Stimulated activated CD4-positive, alpha-beta T cell treated with anti-CD3 and anti-CD28 coated beads, Interleukin-4, amount 100 ng/mL, for 24 hours (primary cell): ENCODE measurements at regions not wholly inside any gene's neighbourhood (a gene's known extent, or its start where the extent isn't known, plus 50 kb on each side); places are given as distances from the start of the nearest gene placed in this dataset.
"Not testable (repeated sequence)": the region's sequence is repeated elsewhere in the genome, so short reads cannot be mapped to it uniquely, and the experiment has no call there.

Source experiments
- DNase-seq: peaks from one replicate; pipeline ENCODE4 v3.0.0-alpha.2; 2020

DNA sequence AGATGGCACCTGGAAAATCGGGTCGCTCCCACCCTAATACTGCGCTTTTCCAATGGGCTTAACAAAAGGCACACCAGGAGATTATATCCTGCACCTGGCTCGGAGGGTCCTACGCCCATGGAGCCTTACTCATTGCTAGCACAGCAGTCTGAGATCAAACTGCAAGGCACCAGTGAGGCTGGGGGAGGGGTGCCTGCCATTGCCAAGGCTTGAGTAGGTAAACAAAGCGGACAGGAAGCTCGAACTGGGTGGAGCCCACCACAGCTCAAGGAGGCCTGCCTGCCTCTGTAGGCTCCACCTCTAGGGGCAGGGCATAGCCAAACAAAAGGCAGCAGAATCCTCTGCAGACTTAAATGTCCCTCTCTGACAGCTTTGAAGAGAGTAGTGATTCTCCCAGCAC lies 814.8 kb downstream of the SEMA5A start:
- DNase-seq = not testable (repeated sequence)

DNA sequence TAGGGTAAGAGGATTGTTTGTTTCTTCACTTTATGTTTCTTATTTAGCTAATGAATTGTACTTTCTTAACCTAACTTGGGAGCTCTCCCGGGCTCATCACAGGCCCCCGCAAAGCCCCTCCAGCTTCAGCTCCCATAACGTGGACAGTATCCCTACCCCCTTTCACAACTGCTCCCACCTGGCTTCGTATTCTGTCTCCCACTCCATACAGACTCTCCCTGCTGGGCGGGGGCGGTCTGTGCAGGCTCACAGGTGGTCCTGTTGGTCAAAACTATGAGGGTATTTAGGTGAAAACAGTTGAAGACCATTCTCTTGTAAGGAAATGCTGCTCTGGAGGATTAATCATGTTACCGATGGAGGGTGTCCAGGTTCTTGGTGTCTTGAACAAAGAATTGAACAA lies 805.3 kb downstream of the SEMA5A start:
- no peak for DNase-seq

- DNase-seq = no peak
Observed at GRCh38 chr5:8749556-8749955, 796.3 kb downstream of the SEMA5A start.

DNA sequence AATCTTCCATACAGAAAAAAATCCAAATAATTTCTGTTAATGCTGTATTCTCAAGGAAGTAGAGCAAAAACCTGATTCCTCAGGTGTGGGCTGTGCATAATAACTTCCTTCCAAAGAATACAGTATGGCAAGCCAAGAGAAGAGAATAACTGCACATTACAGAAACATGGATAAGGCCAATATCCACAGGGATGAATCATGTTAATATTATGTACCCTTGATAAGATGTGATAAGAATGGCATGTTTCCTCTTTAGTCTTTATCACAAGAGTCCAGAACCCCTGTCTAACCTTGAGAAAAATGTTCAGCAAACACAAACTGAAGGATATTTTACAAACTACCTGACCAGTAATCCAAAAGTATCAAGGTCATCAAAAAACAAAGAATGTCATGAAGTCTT lies 795.8 kb downstream of the SEMA5A start:
- DNase-seq = no peak

DNA sequence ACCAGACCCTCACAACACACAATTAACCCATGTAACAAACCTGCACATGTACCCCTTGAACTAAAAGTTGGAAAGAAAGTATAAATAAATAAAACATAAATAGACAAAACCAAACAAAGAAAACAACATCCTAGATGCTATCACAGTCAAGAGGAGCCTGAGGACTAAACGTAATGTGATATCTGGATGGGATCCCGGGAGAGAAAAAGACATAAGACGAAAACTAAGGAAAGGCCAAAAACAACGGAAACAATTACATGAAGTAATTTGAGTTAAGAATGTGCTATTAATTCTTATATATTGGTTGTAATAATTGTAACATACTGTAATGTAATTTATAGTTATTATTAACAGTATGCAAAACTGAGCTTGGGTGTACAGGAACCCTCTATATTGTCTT lies 793.9 kb downstream of the SEMA5A start:
- DNase-seq = no peak

DNA sequence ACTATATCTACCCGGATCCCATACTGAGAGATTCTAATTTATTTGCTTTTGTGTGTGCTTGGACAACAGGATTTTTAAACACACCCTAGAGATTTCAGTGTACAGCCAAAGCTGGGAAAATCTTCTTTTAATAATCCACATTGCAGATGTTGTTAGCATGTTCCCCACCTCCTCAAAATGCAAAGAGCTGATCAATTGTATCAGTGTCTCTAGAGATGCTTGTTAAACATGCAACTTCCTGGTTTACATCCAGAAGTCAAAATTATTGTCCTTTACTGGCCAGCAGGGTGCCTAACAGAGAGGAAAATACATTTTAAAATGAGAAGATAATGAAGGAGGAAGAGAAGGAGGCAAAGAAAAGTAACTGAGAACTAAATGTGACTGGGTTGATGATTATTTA lies 793.3 kb downstream of the SEMA5A start:
- no peak for DNase-seq

DNA sequence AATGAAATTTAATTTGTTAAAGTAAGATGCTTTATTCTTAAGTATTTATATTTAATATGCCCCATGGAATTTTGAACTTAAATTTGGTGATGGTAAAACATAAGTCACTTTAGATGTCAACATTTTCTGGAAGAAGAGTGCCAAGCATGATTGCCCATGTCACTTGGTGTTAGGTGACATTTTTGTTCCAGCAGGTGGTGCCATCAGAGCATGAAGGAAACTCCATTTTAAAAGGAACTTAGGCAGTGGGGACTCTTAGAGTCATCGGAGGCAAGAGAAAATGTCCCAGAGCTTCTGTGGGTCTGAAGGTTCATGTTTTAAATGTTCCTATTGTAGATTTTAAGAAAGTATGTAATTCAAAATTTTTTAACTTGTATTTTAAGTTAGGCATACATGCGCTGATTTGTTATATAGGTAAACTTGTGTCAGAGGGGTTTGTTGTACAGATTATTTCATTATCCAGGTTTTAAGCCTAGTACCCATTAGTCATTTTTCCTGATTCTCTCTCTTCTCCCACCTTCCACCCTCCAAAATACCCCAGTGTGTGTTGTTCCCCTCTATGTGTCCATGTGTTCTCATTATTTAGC lies 789.3 kb downstream of the SEMA5A start:
- no peak for DNase-seq

DNA sequence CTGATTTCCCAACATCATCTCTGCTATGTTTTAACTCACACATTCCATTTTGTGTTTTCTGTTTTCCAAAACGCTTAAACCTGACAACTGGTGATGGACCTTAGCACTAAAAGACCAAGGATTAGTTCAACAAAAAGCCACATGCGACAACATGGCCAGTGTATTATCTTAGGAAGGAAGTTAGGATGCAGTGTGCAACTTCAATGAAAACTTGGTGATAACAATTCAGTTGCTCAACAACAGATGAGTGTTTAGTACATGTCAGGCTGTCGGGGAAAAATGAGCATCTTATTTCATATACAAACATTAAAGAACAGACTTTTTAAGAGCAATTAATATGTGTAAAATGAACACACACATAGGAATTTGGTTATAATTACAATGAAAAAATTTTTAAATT lies 780.0 kb downstream of the SEMA5A start:
- no peak for DNase-seq

DNA sequence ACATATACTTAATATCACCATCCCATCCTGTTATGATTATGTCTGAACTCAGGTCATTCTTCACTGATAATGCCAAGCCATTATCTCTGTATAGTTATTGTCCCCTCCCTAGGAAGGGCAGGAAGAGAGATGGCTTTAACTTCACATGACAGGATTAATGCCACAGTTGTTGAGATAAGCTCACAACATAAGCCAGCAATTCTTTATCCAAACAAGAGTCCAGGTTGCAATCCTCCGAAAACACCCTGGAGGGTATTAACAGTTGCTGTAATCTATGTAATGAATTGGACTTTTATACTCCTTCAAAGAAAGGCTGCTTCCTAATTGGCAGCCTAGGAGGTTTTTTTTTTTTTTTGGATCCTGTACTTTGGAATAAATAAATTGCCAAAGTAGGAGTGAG lies 779.4 kb downstream of the SEMA5A start:
- DNase-seq = no peak

GRCh38 chr5:8767111-8767510 lies 778.8 kb downstream of the SEMA5A start:
- no peak for DNase-seq

GRCh38 chr5:8767746-8768145 lies 778.1 kb downstream of the SEMA5A start:
- no peak for DNase-seq

DNA sequence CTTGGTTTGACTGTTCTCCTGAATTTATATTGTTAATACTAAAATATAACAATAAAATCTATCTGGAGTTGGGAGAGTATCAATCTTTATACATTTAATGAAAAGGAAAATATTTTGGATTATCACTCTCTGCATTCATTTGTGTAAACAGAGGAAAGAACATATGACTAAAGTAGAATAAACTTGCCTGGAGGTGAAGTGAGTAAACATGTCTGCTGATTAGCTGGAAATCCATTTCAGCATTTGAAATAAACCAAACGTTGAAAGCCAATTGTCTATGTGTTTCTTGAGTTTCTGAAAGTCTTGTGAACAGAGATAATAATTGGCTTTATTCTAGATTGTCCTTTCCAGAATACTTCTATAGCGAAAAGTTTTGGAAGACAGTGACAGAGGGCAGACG lies 776.2 kb downstream of the SEMA5A start:
- no peak for DNase-seq

DNA sequence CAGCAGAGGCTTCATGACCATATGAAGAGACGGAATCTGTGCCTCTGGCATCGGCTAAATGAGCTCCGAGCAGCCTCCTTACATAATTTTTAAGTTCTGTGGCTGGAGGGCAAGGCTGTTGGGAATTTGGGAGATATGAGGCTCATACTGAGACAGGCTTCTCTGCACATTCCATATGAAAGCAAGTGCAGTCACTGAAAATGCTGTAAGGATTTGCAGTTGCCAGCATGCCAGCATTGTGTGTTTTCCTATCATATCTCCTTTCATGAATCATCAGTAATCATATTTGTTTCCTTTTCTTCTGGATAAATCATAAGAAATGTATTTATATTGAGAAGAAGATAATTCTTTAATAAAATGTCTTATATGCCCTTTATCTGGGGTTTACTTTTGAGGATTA lies 775.4 kb downstream of the SEMA5A start:
- no peak for DNase-seq

DNA sequence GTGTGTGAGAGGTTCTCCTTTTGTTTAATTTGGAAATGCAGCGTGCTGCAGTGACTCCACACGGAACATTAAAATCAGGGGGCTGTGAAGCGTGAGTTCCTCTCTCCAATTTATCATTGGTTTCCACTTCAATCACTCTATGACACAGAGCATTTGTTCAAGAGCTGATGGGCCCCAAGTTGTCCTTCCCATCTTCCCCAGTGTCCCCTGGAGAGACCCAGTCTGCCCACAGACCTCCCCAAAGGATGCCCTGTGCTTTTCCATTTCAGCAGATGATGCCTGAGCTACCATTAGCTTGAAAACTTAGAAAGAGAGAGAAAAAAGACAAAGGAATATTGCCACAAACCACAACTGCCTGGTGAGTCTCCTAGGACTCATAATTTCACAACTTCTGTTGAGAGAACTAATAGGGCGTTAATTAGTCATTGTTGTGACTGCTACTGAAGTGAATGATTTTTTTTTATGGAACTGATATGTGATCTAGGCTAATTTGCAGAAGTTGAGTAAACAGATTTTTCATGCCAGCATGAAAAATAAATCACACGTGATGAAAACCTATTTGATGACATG lies 772.7 kb downstream of the SEMA5A start:
- no peak for DNase-seq

- DNase-seq = no peak
Observed at GRCh38 chr5:8784692-8785091, 761.2 kb downstream of the SEMA5A start.

DNA sequence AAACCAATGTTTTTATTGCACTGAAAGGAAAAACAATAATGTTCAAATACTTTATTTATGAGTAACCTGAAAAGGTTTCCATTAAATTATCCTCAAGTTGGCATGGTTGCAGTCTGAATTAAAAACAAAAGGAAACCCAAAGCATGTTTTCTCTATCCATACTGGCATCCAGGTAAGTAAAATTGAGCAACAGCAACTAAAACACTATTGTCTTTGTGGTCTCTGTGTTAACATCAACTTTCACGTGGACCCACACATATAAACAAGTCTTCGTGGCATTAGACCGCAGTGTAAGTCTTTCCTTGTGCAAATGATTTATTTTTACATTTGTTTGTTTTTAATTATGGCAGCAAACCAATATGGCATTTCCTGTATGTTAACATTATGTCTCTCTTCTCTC lies 757.6 kb downstream of the SEMA5A start:
- no peak for DNase-seq

DNA sequence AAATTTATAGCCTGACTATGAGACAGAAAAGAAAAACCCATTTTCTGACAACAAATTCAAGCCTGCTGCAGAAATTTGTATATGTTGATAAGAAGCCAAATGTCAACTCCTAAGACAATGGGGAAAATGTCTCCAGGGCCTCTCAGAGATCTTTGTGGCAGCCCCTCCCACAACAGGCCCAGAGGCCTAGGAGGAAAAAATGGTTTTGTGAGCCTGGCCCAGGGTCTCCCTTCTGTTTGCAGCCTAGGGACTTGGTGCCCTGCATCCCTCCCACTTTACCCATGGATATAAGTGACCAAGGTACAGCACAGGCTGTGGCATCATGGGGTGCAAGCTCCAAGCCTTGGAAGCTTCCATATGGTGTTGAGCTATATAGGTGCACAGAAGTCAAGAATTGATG lies 740.2 kb downstream of the SEMA5A start:
- DNase-seq = no peak

DNA sequence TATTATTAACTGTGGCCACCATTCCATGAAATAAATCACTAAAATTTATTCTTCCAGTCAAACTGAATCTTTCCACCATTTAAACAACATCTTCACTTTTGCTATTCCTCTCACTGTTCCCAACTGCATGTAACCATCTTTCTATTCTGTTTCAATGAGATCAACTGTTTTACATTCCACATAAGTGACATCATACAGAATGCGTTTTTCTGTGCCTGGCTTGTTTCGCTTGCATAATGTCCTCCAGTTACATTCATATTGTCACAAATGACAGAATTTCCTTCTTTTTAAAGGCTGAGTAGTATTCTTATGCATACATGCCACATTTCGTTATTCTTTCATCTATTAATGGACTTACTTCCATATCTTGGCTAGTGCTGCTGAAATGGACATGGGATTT lies 738.2 kb downstream of the SEMA5A start:
- no peak for DNase-seq

- no peak for DNase-seq
Observed at GRCh38 chr5:8811581-8811980, 734.3 kb downstream of the SEMA5A start.

DNA sequence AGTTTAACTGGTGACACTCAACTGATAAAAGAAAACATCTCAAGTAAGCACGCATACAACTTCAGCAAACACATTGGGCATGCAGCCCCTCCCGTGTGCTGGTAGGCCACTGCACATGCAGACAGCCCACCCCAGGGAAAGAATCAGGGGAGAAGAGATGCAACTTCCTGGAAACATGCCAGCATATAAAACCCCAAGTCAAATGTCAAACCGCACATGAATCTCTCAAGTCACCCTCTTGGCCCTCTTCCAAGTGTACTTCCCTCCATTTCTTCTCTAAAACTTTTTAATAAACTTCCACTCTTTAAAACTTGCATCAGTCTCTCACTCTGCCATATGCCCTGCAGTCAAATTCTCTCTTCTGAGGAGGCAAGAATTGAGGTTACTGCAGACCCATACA lies 732.7 kb downstream of the SEMA5A start:
- no peak for DNase-seq

DNA sequence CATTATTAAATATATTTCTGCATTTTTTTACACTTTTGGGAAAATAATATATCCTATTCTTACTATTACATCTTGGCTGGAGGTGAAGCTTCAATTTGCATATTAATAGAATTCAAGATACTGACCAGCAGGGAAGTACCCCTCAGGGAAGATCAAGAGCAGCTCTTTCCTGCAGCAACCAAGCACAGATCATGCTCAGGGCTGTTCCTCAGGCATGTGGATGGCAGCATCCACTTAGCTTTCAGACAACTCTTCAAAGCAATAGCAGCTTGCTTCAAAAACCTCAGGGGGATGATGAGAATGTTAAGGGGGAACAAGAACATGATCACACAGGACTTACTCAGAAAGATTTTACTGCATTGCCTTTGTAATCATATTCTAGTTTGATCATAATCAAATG lies 731.8 kb downstream of the SEMA5A start:
- no peak for DNase-seq

GRCh38 chr5:8824371-8824770 lies 721.5 kb downstream of the SEMA5A start:
- DNase-seq = no peak

DNA sequence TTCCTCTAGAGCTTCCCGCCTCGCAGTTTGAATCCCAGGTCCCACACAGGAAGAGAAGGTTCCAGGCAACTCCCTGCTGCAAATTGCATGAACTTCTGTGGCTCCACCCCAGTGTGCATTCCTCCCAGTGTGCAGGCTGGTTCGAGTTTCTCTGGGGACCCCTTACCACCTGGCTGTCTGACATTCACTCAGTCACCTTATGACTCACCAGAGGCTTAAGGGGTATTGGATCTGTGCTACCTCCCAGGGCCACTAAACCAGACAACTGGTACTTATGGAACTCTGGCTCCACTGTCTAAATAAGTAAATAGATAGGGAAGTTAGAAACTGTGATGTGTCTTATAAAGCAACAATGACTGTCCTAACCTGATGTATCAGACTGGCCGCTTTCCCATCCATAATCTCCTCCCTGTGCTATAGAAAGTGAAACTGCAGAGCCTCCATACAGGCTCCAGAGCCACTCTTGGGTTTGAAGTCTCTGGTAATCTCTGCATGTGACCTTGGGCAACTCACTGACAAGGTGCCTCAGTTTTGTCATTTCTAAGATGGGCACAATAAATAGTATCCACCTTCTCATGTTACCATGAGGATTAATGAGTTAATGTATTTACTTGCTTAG lies 720.6 kb downstream of the SEMA5A start:
- DNase-seq = no peak

DNA sequence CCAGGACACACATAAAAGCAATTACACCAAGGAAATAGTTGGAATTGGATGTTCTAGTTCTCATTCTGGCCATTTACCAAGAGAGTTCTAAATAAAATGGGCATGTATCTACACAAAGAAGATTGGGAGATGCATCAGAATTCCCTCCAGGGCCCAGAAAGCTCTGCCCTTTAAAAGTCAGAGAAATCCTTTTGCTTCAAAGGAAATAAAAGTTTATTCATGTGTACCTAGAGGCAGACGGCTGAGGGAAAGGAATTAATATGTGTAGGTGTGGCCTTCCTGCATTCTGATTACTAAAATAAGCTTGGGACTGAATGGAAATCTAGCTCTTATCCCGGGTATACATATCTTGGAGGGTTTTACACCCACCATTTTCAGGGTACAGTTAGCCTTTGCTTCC lies 719.4 kb downstream of the SEMA5A start:
- no peak for DNase-seq

DNA sequence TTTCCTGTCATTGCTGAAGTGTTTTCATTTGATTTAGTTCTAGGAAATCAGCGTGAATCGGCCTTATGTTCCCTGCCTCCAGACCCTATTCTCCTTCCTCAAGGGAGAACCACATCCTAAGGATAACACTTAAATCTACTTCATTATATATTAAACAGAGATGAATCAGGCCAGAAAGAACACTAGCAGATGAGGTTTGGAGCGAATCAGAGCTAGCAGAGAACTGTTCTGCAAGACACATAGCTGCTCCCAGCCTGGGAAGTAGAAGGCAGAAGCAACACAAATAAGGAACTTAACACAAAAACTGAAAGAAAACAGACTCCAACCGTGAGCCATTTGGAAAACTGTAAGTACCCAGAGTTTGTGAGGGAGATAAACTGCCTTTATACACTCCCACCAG lies 718.2 kb downstream of the SEMA5A start:
- no peak for DNase-seq
